Parathyroid adenoma (tissue), 2 donors: ENCODE measurements at regions not wholly inside any gene's neighbourhood (a gene's known extent, or its start where the extent isn't known, plus 50 kb on each side); places are given as distances from the start of the nearest gene placed in this dataset.
"Not testable (repeated sequence)": the region's sequence is repeated elsewhere in the genome, so short reads cannot be mapped to it uniquely, and the experiment has no call there.

Experiments used
- H2AFZ ChIP-seq: fragments of 300-600 bp; sonication (generic); one replicate; pipeline ENCODE4 v1.7.0; 2017; ENCODE audit warnings: antibody characterized with exemption, mild to moderate bottlenecking
- H3K27ac ChIP-seq: fragments of 300-600 bp; sonication (generic); one replicate; pipeline ENCODE4 v1.7.0; 2017
- H3K27me3 ChIP-seq: fragments of 300-600 bp; sonication (generic); one replicate; pipeline ENCODE4 v1.7.0; 2017; ENCODE audit warnings: low read length; ENCODE audit not compliant: control insufficient read depth, insufficient read depth
- H3K36me3 ChIP-seq: fragments of 300-600 bp; sonication (generic); one replicate; pipeline ENCODE4 v1.7.0; 2017; ENCODE audit warnings: low read length; ENCODE audit not compliant: control insufficient read depth, insufficient read depth
- H3K4me1 ChIP-seq: fragments of 300-600 bp; sonication (generic); one replicate; pipeline ENCODE4 v1.7.0; 2017; ENCODE audit warnings: control low read depth
- H3K4me2 ChIP-seq: fragments of 300-600 bp; sonication (generic); one replicate; pipeline ENCODE4 v1.7.0; 2017; ENCODE audit warnings: low read length
- H3K4me3 ChIP-seq: fragments of 300-600 bp; sonication (generic); one replicate; pipeline ENCODE4 v1.7.0; 2017; ENCODE audit warnings: low read depth, low read length
- H3K79me2 ChIP-seq: fragments of 300-600 bp; sonication (generic); one replicate; pipeline ENCODE4 v1.7.0; 2017; ENCODE audit warnings: control low read depth
- H3K9ac ChIP-seq: fragments of 300-600 bp; sonication (generic); one replicate; pipeline ENCODE4 v1.7.0; 2017; ENCODE audit warnings: mild to moderate bottlenecking
- H3K9me3 ChIP-seq: fragments of 300-600 bp; sonication (generic); one replicate; pipeline ENCODE4 v1.7.0; 2017; ENCODE audit warnings: low read length; ENCODE audit not compliant: control insufficient read depth
- TF ChIP-seq, protein P1 (sequence below): fragments of 300-600 bp; sonication (generic); IDR thresholded peaks from one replicate; pipeline ENCODE4 v1.7.0; 2017; ENCODE audit warnings: antibody characterized with exemption, mild to moderate bottlenecking
- donor health status: primary hyperparathyroidism.

DNA sequence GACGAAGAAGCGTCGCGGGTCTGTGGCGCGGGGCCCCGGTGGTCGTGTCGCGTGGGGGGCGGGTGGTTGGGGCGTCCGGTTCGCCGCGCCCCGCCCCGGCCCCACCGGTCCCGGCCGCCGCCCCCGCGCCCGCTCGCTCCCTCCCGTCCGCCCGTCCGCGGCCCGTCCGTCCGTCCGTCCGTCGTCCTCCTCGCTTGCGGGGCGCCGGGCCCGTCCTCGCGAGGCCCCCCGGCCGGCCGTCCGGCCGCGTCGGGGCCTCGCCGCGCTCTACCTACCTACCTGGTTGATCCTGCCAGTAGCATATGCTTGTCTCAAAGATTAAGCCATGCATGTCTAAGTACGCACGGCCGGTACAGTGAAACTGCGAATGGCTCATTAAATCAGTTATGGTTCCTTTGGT, 1533.5 kb upstream of the TPTE start:
- H3K36me3 ChIP-seq, H3K27ac ChIP-seq, H3K4me2 ChIP-seq, H3K79me2 ChIP-seq, H3K27me3 ChIP-seq, H2AFZ ChIP-seq, H3K9ac ChIP-seq, H3K9me3 ChIP-seq, H3K4me3 ChIP-seq, H3K4me1 ChIP-seq: not testable (repeated sequence)

DNA sequence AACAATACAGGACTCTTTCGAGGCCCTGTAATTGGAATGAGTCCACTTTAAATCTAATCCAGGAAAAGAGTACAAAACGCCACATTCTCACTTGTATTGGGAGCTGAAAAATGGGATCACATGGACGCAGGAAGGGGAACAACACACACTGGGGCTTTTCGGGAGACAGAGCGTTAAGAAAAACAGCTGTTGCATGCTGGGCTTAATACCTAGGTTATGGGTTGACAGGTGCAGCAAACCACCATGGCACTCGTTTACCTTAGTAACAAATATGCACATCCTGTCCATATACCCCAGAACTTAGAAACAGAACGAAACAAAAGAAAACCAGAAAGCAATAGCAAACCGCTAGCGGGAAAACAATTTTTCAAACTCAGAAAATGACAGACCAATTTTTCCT, 1532.7 kb upstream of the TPTE start:
- no peak overlapping the region for H3K9ac ChIP-seq
- TF ChIP-seq, protein P1, sequence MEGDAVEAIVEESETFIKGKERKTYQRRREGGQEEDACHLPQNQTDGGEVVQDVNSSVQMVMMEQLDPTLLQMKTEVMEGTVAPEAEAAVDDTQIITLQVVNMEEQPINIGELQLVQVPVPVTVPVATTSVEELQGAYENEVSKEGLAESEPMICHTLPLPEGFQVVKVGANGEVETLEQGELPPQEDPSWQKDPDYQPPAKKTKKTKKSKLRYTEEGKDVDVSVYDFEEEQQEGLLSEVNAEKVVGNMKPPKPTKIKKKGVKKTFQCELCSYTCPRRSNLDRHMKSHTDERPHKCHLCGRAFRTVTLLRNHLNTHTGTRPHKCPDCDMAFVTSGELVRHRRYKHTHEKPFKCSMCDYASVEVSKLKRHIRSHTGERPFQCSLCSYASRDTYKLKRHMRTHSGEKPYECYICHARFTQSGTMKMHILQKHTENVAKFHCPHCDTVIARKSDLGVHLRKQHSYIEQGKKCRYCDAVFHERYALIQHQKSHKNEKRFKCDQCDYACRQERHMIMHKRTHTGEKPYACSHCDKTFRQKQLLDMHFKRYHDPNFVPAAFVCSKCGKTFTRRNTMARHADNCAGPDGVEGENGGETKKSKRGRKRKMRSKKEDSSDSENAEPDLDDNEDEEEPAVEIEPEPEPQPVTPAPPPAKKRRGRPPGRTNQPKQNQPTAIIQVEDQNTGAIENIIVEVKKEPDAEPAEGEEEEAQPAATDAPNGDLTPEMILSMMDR, result no peak
- H3K27me3 ChIP-seq, result no peaks in the 10 kb centered on the region
- H3K27ac ChIP-seq, result no peak overlapping the region
- H3K9me3 ChIP-seq, result no peaks in the 10 kb centered on the region
- no peak overlapping the region for H2AFZ ChIP-seq
- no peak overlapping the region for H3K4me2 ChIP-seq
- no peaks in the 10 kb centered on the region for H3K79me2 ChIP-seq
- no peaks in the 10 kb centered on the region for H3K4me1 ChIP-seq
- H3K36me3 ChIP-seq, result no peaks in the 10 kb centered on the region
- no peak overlapping the region for H3K4me3 ChIP-seq

DNA sequence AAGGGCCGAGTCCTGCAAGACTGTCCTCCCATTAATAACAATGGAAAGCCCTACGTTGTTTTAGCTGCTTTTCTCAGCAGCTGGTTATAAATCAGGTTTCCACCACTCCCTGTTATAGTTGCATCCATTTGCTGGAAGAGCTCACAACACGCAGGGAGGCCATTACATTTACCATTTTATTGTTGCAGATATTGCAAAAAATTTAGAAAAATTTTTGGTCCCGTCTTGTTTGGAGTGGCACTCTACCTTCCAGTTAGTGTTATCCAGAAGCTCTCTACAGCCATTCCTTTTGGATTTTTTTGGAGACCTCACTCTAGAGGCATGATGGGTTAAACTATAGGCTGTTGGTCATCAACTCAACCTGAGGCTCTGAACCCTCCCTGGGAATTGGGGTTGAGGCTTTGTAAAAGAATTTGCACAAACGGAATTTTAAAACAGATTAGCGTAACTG, 1532.1 kb upstream of the TPTE start:
- H3K36me3 ChIP-seq, result no peaks in the 10 kb centered on the region
- no peaks in the 10 kb centered on the region for H3K79me2 ChIP-seq
- no peak overlapping the region for H3K9ac ChIP-seq
- H3K4me1 ChIP-seq, result no peaks in the 10 kb centered on the region
- TF ChIP-seq, protein P1, result no peak
- no peak overlapping the region for H3K27ac ChIP-seq
- H3K9me3 ChIP-seq, result no peaks in the 10 kb centered on the region
- H3K4me2 ChIP-seq, result no peak overlapping the region
- H2AFZ ChIP-seq, result no peak overlapping the region
- no peak overlapping the region for H3K4me3 ChIP-seq
- no peaks in the 10 kb centered on the region for H3K27me3 ChIP-seq

DNA sequence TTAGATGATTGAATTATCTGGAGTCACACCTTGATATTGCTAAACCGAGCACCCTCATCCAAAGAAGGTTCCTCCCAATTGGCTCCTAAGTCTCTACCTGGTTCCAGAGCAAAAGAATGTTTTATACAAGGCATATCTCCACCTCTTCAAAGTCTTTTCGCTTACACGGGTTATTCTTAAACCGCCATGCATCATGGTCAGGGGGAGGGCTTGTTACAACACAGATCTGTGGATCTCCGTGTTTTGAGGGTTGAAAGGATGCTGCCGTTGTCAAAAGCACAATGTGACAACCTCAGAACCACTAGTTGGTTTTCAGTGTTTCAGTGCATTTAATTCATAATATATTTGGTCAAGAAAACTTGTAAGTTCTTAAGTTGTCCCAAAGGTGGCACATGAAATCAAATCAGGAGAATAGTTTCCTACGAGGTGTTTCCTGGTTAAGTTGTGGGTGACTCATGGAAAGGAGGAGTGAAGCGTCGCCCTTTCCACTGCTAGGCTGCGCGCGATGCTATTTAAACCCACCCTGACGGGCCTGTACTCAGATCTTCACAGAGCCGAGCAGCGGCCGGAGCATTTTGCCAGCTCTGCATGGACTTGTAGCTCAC, 1531.6 kb upstream of the TPTE start:
- no peak overlapping the region for H3K4me2 ChIP-seq
- H3K27me3 ChIP-seq, result no peaks in the 10 kb centered on the region
- no peak overlapping the region for H3K4me3 ChIP-seq
- no peaks in the 10 kb centered on the region for H3K4me1 ChIP-seq
- no peaks in the 10 kb centered on the region for H3K9me3 ChIP-seq
- no peak overlapping the region for H3K27ac ChIP-seq
- no peaks in the 10 kb centered on the region for H3K79me2 ChIP-seq
- H3K9ac ChIP-seq, result no peak overlapping the region
- no peaks in the 10 kb centered on the region for H3K36me3 ChIP-seq
- TF ChIP-seq, protein P1, result no peak
- no peak overlapping the region for H2AFZ ChIP-seq

DNA sequence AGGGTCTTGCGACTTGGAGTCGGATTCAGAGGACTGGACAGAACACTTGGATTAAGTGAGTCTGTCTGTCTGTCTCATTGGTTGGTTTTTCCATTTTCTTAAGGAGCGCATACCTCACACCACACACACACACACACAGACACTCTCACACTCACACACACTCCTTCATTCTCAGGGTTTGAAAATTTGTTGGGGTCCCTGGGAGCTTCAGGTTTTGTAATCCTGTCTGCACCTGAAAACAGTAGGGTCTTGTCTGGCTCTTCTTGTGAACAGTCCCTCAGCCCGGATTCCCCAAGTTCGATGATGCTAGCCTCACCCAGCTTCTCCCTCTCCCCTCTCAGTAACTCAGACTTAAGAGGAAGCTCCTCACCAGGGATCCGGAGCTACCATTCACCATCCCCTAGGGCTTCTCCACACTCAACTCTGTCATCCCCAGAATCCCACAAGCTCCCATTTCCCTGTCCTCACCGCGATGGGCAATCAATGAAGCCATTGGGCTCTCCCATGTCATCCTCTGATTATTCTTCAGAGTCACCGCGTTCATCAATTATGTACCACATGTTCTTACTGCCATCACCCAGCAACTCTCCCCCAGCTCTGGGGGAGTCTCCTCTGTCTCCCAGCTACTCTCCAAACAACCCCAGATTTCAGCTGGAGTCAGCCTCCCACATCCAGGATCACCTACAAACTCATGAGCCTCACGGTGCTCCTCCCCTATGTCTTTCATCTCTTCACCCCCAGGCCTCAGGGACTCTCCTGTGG, 1530.9 kb upstream of the TPTE start:
- no peaks in the 10 kb centered on the region for H3K27me3 ChIP-seq
- TF ChIP-seq, protein P1, result no peak

More for the DNA sequence above, 1530.9 kb upstream of the TPTE start:
- Histone ChIP-seq H3K4me1 (no peaks in the 10 kb centered on the region), H3K27ac (no peak overlapping the region), H3K36me3 (no peaks in the 10 kb centered on the region), H3K9me3 (no peaks in the 10 kb centered on the region), H3K4me2 (no peak overlapping the region), H3K9ac (no peak overlapping the region), H3K4me3 (no peak overlapping the region), H2AFZ (no peak overlapping the region), H3K79me2 (no peaks in the 10 kb centered on the region)
